NCI-H1048 (cell line): ENCODE measurements at regions not wholly inside any gene's neighbourhood (a gene's known extent, or its start where the extent isn't known, plus 50 kb on each side); places are given as distances from the start of the nearest gene placed in this dataset.
A peak's percentile ranks its signal among the peaks of the same experiment; 100 is the strongest.
"Not testable (repeated sequence)": the region's sequence is repeated elsewhere in the genome, so short reads cannot be mapped to it uniquely, and the experiment has no call there.

ENCODE experiments used
- DNase-seq: peaks from one replicate; lab custom pipeline; 2025; lab: John Stamatoyannopoulos, UW

GRCh38 chr21:16116798-16117197 is 387.0 kb downstream of the USP25 start:
- no peak for DNase-seq

GRCh38 chr21:16117331-16117730 is 387.5 kb downstream of the USP25 start:
- no peak for DNase-seq

- DNase-seq, result no peak
Observed at GRCh38 chr21:16117851-16118590, 388.2 kb downstream of the USP25 start.

- no peak for DNase-seq
Observed at GRCh38 chr21:16124378-16125138, 394.8 kb downstream of the USP25 start.

GRCh38 chr21:16125274-16125673 is 395.5 kb downstream of the USP25 start:
- DNase-seq, result peak; percentile 30

- DNase-seq, result not testable (repeated sequence)
Observed at GRCh38 chr21:16132453-16132852, 402.7 kb downstream of the USP25 start.

GRCh38 chr21:16133248-16133647 is 403.5 kb downstream of the USP25 start:
- DNase-seq, result no peak

- DNase-seq, result no peak
Observed at GRCh38 chr21:16134134-16134533, 404.4 kb downstream of the USP25 start.

- no peak for DNase-seq
Observed at GRCh38 chr21:16137106-16137505, 407.3 kb downstream of the USP25 start.

GRCh38 chr21:16145052-16145451 is 415.3 kb downstream of the USP25 start:
- no peak for DNase-seq

GRCh38 chr21:16145479-16145878 is 415.7 kb downstream of the USP25 start:
- no peak for DNase-seq

GRCh38 chr21:16154321-16154720 is 424.5 kb downstream of the USP25 start:
- DNase-seq, result no peak

- DNase-seq, result no peak
Observed at GRCh38 chr21:16154951-16155635, 425.3 kb downstream of the USP25 start.

GRCh38 chr21:16156841-16157489 is 427.2 kb downstream of the USP25 start:
- DNase-seq, result no peak

GRCh38 chr21:16159213-16159970 is 429.6 kb downstream of the USP25 start:
- DNase-seq, result no peak

GRCh38 chr21:16159971-16160350 is 430.2 kb downstream of the USP25 start:
- DNase-seq, result no peak

GRCh38 chr21:16162953-16163352 is 433.2 kb downstream of the USP25 start:
- no peak for DNase-seq

GRCh38 chr21:16169102-16169511 is 439.3 kb downstream of the USP25 start:
- DNase-seq, result no peak

GRCh38 chr21:16169779-16170178 is 440.0 kb downstream of the USP25 start:
- no peak for DNase-seq

GRCh38 chr21:16176570-16176969 is 446.8 kb downstream of the USP25 start:
- no peak for DNase-seq

GRCh38 chr21:16177532-16177931 is 447.8 kb downstream of the USP25 start:
- no peak for DNase-seq

GRCh38 chr21:16179773-16180172 is 450.0 kb downstream of the USP25 start:
- no peak for DNase-seq
